ENCODE measurements at regions not wholly inside any gene's neighbourhood (a gene's known extent, or its start where the extent isn't known, plus 50 kb on each side); places are given as distances from the start of the nearest gene placed in this dataset.

DNA sequence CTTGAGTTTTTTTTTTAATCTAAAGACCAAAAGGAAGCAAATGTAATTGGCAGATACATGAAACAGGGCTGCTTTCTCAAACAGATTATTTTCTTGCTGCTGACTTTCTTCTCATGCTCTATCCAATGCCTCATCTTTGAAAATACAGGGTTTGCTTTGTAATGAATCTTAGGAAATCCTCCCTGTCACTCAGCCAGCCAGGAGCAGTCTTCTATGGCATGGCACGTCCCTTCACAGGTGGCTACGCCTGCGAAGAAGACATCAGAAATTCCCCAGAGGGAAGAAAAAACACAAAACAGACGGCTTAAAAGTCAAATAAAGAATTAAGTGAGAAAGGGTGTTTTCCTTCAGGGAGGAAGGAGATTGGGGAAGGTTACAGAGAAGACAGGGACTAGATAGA is 242.5 kb downstream of the IGSF11 start (continued):
- TF ChIP-seq, protein P1, sequence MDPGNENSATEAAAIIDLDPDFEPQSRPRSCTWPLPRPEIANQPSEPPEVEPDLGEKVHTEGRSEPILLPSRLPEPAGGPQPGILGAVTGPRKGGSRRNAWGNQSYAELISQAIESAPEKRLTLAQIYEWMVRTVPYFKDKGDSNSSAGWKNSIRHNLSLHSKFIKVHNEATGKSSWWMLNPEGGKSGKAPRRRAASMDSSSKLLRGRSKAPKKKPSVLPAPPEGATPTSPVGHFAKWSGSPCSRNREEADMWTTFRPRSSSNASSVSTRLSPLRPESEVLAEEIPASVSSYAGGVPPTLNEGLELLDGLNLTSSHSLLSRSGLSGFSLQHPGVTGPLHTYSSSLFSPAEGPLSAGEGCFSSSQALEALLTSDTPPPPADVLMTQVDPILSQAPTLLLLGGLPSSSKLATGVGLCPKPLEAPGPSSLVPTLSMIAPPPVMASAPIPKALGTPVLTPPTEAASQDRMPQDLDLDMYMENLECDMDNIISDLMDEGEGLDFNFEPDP (CRISPR knock-in tag; IDR thresholded peaks at IDR 0.05): no peak
- TF ChIP-seq MTA1 (IDR thresholded peaks at IDR 0.05; ENCODE audit: borderline replicate concordance) (no peak), ZNF232 (CRISPR knock-in tag; IDR thresholded peaks at IDR 0.05) (no peak), RBBP5 (IDR thresholded peaks at IDR 0.05; ENCODE audit: borderline replicate concordance, insufficient read depth, low read length, poor library complexity, severe bottlenecking) (no peak)

DNA sequence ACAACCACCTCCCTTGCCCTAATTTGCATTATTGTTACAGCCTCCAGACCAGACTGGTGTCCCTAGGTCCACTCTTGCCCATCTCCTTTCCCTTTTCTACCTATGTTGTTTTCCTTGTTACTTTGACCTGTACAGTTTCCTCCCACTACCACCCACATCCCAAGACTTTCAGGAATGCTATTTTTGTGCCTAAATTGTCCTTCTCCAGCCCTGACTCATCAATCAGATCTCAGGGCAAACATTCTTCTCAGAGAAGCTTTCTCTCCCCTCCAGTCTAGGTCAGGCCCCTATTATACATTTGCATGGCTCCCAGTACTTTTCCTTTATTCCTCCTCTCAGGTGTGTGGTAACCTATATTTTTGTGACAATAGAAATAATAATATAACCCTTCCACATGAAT is 241.5 kb downstream of the IGSF11 start:
- no peak for ATAC-seq
- no peak overlapping the region for H3K4me3 ChIP-seq
- no peaks in the 10 kb centered on the region for H3K36me3 ChIP-seq (ENCODE audit: control insufficient read depth, insufficient read depth, low read length)
- no peaks in the 10 kb centered on the region for H3K4me1 ChIP-seq (replicated peaks in 1 of 2; ENCODE audit: control insufficient read depth in 2 of 2, insufficient read depth in 2 of 2, low read length in 2 of 2)
- no peaks in the 10 kb centered on the region for H3K9me1 ChIP-seq (ENCODE audit: control insufficient read depth, insufficient read depth, low read length)
- intact Hi-C loops (cut with micrococcal nuclease) (no loop called here), in situ Hi-C loops (cut with MboI) (no loop called here)
- H3K27ac ChIP-seq (ENCODE audit: extremely low read depth, low read depth, low read length): no peak overlapping the region
- H2AFZ ChIP-seq (ENCODE audit: low read depth, low read length): no peak overlapping the region
- DNase-seq (ENCODE audit: extremely low read depth in 1 of 4, low spot score in 3 of 4): no peak
- BruUV-seq (replicated peaks): no TSS peak
- no peaks in the 10 kb centered on the region for H4K20me1 ChIP-seq (replicated peaks; ENCODE audit: control insufficient read depth, insufficient read depth, low read length)
- no peaks in the 10 kb centered on the region for H3K79me2 ChIP-seq (ENCODE audit: control insufficient read depth, insufficient read depth, low read length)
- H3K9me3 ChIP-seq (replicated peaks; ENCODE audit: control insufficient read depth, insufficient read depth, low read depth, low read length): no peaks in the 10 kb centered on the region
- H3K27me3 ChIP-seq (ENCODE audit: control insufficient read depth in 2 of 2, insufficient read depth in 2 of 2, low read length in 2 of 2): no peaks in the 10 kb centered on the region
- POLR2A ChIA-PET: no interaction called here
- no peak overlapping the region for H3K4me2 ChIP-seq (ENCODE audit: insufficient read depth, low read length)
- TF ChIP-seq PHTF2 (CRISPR knock-in tag; IDR thresholded peaks at IDR 0.05): no peak
- TF ChIP-seq, protein P2, sequence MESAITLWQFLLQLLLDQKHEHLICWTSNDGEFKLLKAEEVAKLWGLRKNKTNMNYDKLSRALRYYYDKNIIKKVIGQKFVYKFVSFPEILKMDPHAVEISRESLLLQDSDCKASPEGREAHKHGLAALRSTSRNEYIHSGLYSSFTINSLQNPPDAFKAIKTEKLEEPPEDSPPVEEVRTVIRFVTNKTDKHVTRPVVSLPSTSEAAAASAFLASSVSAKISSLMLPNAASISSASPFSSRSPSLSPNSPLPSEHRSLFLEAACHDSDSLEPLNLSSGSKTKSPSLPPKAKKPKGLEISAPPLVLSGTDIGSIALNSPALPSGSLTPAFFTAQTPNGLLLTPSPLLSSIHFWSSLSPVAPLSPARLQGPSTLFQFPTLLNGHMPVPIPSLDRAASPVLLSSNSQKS (CRISPR knock-in tag; IDR thresholded peaks at IDR 0.05): no peak
- TF ChIP-seq NFATC3 (IDR thresholded peaks at IDR 0.05): no peak
- no peak for TF ChIP-seq ZNF699 (CRISPR knock-in tag; IDR thresholded peaks at IDR 0.05; ENCODE audit: insufficient replicate concordance)
- TF ChIP-seq, protein P3, sequence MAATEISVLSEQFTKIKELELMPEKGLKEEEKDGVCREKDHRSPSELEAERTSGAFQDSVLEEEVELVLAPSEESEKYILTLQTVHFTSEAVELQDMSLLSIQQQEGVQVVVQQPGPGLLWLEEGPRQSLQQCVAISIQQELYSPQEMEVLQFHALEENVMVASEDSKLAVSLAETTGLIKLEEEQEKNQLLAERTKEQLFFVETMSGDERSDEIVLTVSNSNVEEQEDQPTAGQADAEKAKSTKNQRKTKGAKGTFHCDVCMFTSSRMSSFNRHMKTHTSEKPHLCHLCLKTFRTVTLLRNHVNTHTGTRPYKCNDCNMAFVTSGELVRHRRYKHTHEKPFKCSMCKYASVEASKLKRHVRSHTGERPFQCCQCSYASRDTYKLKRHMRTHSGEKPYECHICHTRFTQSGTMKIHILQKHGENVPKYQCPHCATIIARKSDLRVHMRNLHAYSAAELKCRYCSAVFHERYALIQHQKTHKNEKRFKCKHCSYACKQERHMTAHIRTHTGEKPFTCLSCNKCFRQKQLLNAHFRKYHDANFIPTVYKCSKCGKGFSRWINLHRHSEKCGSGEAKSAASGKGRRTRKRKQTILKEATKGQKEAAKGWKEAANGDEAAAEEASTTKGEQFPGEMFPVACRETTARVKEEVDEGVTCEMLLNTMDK (IDR thresholded peaks at IDR 0.05; ENCODE audit: borderline replicate concordance, insufficient read depth, low read depth, low read length, poor library complexity, severe bottlenecking): no peak
- TF ChIP-seq ZNF124 (CRISPR knock-in tag; IDR thresholded peaks at IDR 0.05): no peak
- TF ChIP-seq ZNF354B (CRISPR knock-in tag; IDR thresholded peaks at IDR 0.05): no peak
- TF ChIP-seq, protein P4, sequence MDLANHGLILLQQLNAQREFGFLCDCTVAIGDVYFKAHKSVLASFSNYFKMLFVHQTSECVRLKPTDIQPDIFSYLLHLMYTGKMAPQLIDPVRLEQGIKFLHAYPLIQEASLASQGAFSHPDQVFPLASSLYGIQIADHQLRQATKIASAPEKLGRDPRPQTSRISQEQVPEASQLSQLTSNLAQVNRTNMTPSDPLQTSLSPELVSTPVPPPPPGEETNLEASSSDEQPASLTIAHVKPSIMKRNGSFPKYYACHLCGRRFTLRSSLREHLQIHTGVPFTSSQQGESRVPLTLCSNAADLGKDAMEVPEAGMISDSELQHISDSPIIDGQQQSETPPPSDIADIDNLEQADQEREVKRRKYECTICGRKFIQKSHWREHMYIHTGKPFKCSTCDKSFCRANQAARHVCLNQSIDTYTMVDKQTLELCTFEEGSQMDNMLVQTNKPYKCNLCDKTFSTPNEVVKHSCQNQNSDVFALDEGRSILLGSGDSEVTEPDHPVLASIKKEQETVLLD (IDR thresholded peaks at IDR 0.05): no peak
- CTCF ChIA-PET (ENCODE audit: low intra/inter-chr PET ratio): no interaction called here
- FAIRE-seq: no peak
- no peak overlapping the region for H3K9ac ChIP-seq (ENCODE audit: insufficient read depth in 1 of 2, low read depth in 2 of 2, low read length in 2 of 2)

Measured in K562 (cell line).